ENCODE measurements at regions not wholly inside any gene's neighbourhood (a gene's known extent, or its start where the extent isn't known, plus 50 kb on each side); places are given as distances from the start of the nearest gene placed in this dataset.
A peak's percentile ranks its signal among the peaks of the same experiment; 100 is the strongest.

- no peak for TF ChIP-seq CTCF (conservative IDR thresholded peaks at IDR 0.05)
- peak overlapping the region; percentile 66 for H3K27ac ChIP-seq
Measured at GRCh38 chr2:226423498-226423960, 376.1 kb downstream of the IRS1 start.

GRCh38 chr2:226420646-226421045 lies 379.0 kb downstream of the IRS1 start:
- TF ChIP-seq CTCF (conservative IDR thresholded peaks at IDR 0.05): no peak
- H3K27ac ChIP-seq: no peak overlapping the region

GRCh38 chr2:226418521-226418920 lies 381.1 kb downstream of the IRS1 start:
- H3K27ac ChIP-seq: no peak overlapping the region
- TF ChIP-seq CTCF (conservative IDR thresholded peaks at IDR 0.05): no peak

GRCh38 chr2:226414335-226414734 lies 385.3 kb downstream of the IRS1 start:
- TF ChIP-seq CTCF (conservative IDR thresholded peaks at IDR 0.05): no peak
- no peak overlapping the region for H3K27ac ChIP-seq

GRCh38 chr2:226413498-226414130 lies 386.0 kb downstream of the IRS1 start:
- no peak for TF ChIP-seq CTCF (conservative IDR thresholded peaks at IDR 0.05)

GRCh38 chr2:226411727-226412360 lies 387.8 kb downstream of the IRS1 start:
- H3K27ac ChIP-seq: no peak overlapping the region
- TF ChIP-seq CTCF (conservative IDR thresholded peaks at IDR 0.05): no peak

More at GRCh38 chr2:226413498-226414130, 386.0 kb downstream of the IRS1 start:
- no peak overlapping the region for H3K27ac ChIP-seq

GRCh38 chr2:226411205-226411604 lies 388.4 kb downstream of the IRS1 start:
- TF ChIP-seq CTCF (conservative IDR thresholded peaks at IDR 0.05): no peak
- no peak overlapping the region for H3K27ac ChIP-seq

Measured in VCaP (cell line).